NCI-H526 (cell line): ENCODE measurements at regions not wholly inside any gene's neighbourhood (a gene's known extent, or its start where the extent isn't known, plus 50 kb on each side); places are given as distances from the start of the nearest gene placed in this dataset.

ENCODE experiments used
- DNase-seq, 2 experiments: peaks; one replicate each; lab custom pipeline; 2025; lab: John Stamatoyannopoulos, UW

DNA sequence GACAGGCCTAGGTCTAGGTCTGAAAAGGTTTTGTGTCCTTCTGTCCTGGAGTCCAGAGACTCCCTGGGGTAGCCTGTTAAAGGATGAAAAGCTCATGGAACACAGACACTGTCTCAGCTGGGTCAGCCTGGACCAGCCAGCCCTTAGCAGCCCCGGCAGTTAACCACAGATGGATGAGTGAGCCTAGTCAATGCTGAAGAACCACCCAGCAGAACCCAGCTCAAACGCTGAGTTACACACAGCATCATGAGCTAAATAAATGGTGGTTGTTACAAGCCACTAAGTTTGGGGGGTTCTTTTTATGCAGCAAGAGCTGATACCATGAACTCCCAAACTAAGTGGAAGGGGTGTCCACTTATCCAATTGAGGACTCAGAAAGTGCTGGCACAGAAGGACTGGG, 472.8 kb upstream of the PROK2 start:
- no peak for DNase-seq

DNA sequence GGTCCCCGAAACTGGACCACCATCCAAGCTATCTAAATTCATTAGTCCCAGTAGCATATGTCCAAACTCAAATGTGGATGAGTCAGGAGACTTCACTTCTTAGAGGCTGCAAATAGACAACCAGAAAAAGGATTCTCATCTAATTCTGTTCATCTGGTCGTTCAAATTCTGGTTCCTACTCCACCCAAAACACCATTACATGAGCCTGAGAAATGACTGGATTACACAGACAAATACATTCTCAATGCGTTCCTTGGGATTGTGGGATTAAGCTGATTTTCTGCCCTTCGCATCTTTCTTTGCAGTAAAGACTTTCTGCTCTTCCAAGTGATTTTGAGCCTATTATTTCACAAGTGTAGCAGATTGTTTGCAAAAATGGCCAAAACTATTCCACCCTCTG, 472.3 kb upstream of the PROK2 start:
- DNase-seq: no peak

DNA sequence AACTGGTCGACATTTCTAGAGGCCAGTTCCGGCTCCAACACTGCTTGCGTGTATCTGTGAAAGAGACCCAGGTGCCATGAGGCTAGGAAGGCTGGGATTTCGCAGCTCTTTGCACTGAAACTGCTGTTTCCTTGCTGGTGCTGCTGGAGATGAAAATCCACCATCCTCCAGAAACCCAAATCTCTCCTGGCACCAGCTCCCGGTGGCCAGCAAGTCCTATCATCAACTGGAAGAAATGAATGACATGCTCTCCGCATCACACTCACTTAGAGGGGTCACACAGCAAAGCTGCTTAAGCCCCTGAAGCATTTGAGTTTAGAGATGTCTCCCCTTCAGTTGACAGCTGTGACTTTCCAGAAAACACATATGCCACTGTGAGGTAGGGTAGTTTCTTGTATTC, 471.8 kb upstream of the PROK2 start:
- DNase-seq: no peak

DNA sequence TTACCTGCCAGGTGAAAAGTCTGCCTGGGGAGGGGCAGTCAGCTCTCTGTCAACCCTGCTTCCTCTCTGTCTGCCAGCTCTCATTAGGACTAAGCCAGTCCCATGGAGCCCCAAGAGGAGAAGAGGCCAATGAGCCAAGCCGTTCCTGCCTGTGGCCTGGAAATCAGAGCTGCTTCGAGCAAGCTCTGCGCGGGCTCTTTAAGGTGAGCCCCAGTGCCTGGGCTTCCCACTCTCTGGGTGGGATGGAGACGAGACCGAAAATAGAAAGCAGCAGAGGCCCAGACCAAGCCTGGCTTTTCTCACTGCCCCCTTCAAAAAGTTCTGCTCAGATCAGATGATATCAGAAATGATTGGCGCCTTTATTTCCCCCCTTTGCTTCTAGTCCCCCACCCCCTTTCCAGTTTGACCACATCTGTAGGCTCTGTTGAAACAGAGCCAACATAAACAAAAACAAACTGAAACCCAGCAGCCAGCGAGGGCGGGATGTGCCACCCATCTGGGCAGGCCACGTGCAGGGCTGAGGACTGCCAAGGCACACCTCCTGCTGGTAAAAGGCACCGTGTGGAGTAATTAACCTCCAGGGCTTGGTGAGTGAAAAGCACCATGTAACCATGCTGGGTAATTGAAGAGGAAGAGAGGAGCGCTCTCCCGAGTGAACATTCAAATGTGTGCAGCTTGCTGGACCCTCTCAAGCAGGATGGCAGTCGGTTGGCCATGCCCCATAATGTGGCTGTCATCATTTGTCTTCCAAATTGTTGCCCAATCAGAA, 471.0 kb upstream of the PROK2 start:
- peak; percentile 25 to 54 for DNase-seq

DNA sequence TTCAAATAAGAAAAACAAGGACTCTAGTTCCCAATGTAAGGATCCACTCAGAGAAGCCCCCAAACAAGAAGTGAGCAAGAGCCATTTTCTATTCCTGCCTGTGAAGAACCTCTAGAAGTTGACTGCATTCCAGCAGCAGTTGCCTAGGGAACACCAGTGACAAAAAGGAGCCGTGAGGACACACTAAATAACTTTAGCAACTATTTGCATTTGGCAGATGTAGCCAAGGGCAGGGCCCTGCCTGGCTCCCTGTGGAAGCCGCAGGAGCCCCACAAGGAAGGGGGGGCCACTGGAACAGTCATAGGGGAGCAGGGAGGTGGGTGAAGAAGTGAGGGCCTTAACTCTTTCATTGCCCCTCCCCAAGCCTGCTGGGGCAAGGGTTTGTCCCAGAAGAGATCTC, 470.2 kb upstream of the PROK2 start:
- peak; percentile 8 to 14 for DNase-seq

DNA sequence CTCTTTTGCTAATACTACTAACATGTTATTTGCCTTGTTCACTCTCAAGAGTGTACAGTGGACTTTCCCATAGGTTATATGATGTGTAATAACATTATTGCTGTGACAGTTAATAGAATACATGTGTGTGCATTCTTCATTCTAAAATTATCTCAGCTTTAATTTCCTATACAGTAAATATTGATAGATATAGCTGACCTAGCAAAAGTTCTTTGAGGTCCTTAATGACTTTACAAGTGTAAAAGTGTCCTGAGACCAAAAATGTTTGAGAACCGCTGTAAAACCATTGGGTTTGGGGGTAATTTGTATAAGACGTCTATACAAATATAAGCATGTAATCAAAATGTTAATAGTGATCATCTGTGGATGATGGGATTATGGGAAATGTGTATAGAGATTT, 469.5 kb upstream of the PROK2 start:
- no peak for DNase-seq

DNA sequence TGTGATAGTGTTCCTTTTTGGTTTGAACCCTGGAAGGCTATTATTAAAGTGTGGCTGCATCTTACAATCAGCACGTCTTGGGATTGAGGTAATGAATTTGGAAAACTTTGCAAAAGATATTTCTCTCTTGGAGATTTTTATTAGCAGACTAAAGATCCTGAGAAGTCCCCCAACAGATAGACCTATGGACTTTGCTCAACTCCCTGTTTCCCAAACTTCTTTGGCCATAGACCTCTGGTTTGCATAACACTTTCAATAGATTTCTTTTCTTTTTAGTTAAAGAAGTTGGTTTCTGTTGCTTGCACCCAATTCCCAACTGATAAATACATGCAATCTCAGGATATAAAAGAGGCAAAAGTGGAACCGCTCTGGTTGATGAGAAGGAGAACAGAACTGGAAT, 465.8 kb upstream of the PROK2 start:
- no peak for DNase-seq

DNA sequence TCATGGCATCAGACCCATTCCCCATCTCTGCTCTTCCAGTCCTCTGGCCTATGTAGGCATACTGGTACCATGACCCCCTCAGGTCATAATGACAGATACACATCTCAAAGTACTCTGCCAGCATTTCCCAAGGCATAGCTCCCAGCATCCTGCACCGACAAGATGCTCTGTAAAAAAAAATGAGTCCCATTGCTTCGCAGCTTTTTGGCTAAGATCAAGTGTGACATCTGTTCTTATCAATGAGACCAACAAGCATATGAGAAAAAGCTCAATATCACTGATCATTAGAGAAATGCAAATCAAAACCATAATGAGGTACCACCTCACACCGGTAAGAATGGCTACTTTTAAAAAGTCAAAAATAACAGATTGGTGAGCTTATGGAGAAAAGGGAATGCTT, 463.9 kb upstream of the PROK2 start:
- no peak for DNase-seq

DNA sequence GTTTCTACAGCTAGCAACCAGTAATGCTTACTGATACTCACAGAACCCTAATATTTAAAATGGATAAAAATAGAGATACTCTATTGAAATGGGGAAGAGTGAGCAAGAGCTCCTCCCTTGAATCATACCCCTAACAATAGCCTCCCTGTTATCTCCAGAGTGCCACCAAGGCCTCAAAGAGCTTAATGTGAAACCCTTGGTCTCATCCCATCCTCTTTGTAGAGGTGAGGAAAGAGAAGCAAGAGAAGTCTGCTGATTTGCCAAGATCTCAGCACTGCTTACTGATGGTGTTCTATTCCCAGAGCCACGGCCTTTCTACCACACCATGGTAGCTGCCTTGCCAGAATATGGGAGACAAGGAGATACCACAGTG, 463.4 kb upstream of the PROK2 start:
- no peak for DNase-seq

DNA sequence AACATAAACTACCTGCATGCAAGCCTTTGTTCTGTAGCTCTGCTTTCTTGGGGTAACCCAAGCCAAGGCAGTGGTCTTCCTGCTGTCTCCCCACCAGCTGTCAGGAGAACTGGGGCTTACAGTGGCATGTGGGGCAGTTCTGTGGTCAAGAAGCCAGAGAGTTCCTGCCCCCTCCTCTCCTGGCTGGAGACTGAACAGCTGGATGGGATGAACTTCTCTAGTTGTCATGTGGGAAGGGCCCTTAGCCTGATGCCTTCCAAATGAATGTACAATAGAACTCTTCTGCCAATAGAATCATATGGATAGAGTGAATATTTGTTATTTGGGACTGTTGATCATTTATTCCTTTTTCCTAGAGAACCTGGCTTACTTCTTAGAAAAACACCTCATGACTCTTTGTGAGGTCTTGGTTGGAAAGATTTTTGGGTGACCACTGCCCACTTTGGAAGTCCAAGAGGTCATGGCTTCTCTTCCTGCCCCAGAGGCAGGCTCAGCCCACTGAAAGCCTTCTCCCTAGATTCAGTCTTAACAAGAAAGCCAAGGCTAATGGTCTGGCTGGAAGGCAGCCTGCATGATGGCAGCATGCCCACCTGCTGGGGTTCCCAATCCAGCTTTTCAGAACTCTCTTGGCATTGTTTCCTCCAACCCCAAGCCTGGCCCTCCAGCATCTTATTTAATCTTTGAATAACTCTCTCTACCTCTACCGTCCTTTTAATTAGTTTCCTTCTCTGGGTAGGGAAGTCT, 462.9 kb upstream of the PROK2 start:
- DNase-seq: no peak

DNA sequence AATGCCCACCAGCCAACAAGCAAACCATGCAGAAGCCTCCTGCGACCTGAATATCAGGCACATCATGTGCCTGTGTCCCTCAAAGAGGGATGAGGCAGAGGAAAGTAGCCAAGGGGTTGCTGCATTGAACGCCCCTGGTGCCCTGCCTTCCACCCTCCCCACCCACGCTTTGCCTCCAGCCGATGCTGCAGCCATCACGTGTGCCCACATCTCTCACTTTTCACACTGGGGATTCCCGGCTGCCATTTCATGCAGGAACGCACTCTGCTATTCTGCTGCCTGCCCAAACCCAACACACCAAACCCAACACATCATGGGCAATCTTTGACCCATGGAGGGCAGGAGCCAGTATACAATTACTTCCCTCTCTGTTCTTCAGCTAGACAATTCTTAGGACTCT, 462.2 kb upstream of the PROK2 start:
- DNase-seq: no peak

DNA sequence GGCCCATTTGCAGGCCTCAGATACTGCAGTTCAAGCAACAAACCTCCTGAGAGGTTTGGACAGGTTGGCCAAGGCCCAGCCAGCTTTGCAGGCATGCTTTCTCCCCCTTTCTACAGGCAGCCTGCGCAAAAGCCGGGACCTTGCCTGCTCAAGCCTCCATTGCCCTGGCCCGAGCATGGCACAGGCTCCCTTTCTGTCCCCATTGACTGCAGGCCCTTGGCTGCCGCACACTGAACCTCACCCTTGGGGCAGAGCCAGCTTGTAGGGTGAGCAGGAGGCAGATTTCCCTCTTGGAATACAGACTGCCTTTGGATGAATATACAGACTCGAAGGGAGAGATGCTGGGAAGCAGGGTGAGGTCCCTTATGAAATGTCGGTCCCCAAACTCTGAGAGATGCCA, 461.7 kb upstream of the PROK2 start:
- DNase-seq: no peak

DNA sequence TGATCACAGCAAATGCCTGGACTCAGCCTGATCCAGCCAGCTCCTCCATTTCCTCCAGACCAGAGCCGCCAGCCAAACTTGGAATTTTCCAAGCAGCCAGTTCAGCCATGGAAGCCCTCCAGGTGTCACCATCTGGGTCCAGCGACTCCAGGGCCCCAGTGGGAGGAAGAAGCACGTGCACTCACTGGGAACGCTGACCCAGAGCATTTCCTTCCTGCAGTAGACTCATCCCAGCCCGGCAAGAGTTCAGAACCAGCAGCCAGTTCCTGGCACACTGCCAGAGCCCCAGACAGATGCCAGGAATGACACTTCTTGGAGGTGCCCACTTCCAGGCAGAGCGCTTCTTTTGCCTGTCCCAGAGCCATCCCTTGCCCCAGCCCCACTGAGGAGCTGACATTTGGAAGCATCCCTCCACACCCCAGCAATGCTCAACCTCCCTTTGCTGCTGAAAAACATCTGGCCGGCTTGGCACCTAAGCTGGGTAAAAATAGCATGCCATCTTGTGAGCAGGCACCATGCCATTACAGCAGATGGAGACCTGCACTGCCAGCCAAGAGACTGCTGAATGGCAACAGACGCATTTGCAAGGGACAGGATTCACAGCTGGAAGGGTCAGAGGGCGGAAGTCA, 460.3 kb upstream of the PROK2 start:
- no peak for DNase-seq

DNA sequence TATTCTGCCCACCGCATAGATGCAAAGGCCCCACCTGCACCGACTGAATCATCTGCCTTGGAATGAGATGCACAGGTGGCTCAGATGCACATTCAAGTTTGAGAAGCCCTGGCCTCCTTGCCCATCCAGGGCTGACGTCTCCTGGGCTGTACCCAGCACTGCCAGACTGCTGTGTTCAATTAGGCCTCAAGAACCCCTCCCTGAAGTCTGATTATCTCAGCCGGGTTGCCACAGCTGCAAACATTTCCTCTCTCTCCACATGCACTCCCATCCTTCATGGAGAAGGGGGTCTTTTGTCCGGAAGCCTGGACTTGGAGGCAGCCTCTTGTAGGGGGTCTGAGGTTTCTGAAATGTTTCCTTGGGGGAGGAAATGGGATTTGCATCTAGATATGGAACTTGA, 459.4 kb upstream of the PROK2 start:
- DNase-seq: no peak

DNA sequence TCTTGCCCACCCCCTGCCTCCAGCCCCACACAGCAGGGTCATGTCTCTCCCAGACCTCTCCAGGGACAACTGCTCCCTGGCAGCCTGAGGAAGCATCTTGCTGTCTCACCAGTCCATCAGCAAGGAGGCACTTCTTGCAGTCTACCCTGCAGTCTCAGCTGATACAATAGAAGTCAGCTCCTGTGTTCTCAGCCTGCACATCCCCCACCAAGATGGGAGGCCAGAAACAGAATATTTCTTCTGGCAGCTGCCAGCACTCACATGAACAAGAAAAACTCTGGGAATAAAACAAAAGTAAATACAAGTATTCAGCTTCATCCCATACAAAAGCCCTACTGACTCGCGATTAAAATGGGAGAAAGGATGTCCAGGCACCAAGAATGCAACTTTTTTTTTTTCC, 457.4 kb upstream of the PROK2 start:
- DNase-seq: no peak

DNA sequence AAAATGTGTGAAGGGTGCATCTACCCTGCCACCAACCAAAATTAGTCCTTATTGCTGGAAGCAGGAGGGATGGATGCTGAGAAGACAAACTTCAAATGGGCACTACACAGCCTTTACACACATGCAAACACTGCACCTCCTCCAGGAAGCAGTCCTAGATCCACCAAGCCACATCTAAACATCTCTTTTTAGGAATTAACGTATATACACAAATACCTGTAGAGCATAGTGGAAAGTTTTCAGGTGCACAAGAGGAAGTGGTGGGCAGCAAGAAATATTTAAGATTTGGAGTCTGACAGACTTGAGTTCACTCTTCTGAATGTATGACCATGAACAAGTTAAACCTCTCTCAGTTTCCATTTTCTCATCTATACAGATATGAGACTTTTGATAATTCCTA, 456.6 kb upstream of the PROK2 start:
- no peak for DNase-seq

DNA sequence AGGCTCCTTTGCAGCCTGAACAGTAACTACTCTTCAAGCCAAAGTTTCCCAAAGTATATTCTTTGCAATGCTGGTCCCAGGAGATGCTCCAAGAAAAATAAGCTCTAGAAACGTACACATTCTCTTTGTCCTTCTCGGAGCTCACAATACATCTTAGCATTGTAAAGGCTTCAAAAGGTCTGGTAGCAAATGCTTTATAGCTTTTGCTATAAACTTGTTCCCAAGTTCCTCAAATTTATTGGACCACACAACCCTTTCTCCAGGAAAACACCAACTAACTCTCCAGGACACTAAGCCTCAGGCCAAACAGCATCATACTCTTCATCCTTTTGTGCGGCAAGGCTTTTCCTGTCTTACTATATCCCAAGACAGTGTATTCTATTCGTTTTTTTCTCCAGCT, 455.6 kb upstream of the PROK2 start:
- no peak for DNase-seq

DNA sequence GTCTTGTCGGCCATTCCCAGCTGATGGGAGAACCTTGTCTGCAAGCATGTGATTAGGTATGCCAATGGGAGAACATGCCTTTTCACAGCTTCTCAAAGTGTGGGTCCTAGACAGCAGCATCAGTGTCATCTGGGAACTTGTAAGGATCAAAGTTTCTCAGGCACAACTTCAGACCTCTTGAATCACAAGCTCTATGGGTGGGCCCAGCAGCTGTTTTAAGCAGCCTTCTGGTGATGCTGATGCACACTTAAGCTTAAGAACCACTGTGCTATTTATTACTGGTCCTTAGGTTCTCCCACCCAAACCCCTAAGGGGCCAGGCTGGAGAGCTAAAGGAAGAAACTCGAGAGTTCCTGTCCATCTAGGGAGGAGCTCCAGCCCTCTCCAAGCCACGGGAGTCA, 453.9 kb upstream of the PROK2 start:
- no peak for DNase-seq

DNA sequence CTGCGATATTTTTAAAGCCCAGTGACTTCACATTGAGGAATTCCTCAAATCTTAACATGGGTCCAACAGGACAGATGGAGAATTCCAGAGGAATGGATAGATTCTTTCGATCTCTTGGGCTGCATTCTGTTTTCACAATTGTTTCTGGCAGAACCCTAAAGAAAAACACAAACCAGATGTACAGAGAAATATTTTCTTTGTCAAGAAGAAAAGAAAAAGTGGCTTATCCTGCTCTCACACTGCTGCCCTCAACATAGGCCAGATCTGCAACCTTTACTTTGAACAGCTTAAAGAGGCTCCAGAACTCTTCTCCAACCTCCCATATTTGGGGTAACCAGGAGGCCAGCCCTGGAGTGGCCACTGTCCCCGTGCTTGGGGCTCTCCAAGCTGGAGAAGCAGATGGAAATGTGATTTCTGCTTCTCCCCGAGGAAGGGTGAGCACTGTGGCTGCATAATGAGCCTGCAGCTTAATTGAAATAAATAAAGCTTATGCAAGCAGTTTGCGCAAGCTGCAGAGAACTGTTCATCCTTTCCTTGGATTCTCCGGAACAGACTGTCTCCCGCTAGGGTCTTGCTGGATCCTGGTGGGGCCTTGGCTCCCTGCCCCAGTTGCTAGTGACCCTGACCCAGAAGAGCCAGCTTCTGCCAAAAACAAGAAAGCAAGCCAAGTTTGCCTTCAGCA, 453.2 kb upstream of the PROK2 start:
- DNase-seq: no peak

DNA sequence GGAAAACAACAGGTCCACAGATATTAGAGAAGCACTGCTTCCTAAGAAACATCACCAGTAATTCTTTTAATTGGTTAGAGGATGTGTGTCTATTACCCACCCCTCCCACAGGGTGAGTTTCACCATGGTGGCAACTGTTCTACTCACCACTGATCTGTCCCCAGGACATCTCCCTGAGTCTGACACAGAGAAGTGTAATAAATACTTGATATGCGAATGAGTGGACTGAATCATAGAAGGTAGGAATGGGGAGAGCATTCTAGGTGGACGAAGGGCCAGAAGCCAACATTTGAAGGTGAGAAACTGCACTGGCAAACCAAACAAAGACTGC, 452.7 kb upstream of the PROK2 start:
- DNase-seq: no peak

DNA sequence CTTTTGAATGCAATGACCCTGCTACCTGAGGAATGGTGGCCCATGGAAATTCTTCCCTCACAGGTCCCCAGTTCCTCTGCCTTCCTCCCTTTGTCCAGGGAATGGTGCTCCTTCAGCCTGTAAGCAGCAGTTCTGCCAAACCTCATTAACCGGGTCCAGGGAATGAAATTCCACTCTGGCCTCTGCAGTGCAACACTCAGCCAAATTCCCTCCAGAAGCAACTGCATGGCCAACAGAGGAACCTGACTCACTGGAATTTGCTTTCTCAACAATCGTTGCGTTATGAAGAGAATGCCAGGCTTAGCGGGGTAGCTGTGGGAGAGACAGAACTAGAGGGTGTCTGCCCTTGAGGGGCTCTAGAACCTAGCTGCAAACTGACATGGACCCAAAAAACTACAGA, 449.4 kb upstream of the PROK2 start:
- DNase-seq: no peak

DNA sequence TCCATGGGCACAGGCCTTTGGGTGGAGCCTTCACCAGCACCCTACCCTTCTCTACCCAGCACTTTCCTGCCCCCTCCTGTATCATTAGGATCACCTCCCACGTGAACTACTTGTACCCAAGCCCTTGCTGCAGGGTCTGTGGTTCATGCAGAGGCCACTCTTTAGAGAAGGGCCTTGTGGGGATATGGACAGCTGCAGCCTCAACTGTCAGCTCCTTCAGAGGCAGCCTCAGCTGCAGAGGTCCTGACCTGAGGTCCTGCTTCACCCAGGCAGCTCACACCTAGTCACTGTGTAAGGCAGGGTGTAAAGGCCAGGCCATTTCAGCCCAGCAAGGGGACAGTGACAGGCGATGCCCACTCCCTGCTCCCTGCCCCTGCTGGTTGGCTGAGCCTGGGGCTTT, 448.6 kb upstream of the PROK2 start:
- DNase-seq: no peak

DNA sequence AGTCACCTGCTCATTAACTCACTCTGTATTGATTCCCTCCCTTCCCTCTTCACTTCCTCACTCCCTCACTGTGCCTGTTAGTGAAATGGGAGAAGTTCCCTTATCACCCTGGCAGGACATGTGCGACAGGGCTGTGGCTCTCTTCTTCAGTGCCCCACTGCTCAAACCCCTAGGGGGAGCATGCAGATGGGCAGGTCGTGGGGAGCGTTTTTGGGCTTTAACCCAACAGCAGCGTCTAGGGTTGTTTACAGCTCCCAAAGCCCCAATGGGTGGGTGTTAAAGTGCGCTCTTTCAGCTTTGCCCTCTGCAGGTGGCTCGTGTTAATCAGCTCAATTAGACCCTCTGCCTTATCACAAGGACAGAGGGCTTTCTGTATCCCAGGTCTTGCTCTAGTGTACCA, 447.8 kb upstream of the PROK2 start:
- no peak for DNase-seq
